Psoas muscle (tissue), 7 donors: ENCODE measurements at regions not wholly inside any gene's neighbourhood (a gene's known extent, or its start where the extent isn't known, plus 50 kb on each side); places are given as distances from the start of the nearest gene placed in this dataset.
"Not testable (repeated sequence)": the region's sequence is repeated elsewhere in the genome, so short reads cannot be mapped to it uniquely, and the experiment has no call there.

ENCODE experiments used
- ATAC-seq, 4 donors: fragments of 200-7000 bp; cut with Tn5 transposase; one replicate each; pipeline ENCODE4 v1.9.1; 2020; ENCODE audit warnings: moderate library complexity in 3 of 4, mild to moderate bottlenecking in 2 of 4
- DNase-seq, 2 donors: peaks; one replicate each; pipeline ENCODE4 v3.0.0-alpha.2; 2020
- H3K27ac ChIP-seq: fragments of 200-600 bp; one replicate; pipeline ENCODE4 v1.8.0; 2022
- H3K27me3 ChIP-seq, 3 donors: fragments of 200-600 bp in 1 of 3; one replicate each; pipeline versions ENCODE4 v1.6.1 to v1.8.0; 2013 to 2022; ENCODE audit warnings: low read length in 2 of 3, mild to moderate bottlenecking in 2 of 3, moderate library complexity in 1 of 3; ENCODE audit not compliant: insufficient read depth in 3 of 3
- H3K36me3 ChIP-seq, 2 donors: fragments of 200-600 bp in 1 of 2; one replicate each; pipeline versions ENCODE4 v1.6.1 to v1.8.0; 2013 to 2022; ENCODE audit warnings: low read depth in 1 of 2, mild to moderate bottlenecking in 1 of 2, moderate library complexity in 1 of 2; ENCODE audit not compliant: insufficient read depth in 1 of 2
- H3K4me1 ChIP-seq: fragments of 200-600 bp; one replicate; pipeline ENCODE4 v1.8.0; 2022
- H3K4me3 ChIP-seq: fragments of 200-600 bp; one replicate; pipeline ENCODE4 v1.8.0; 2022; ENCODE audit warnings: mild to moderate bottlenecking
- H3K9me3 ChIP-seq: fragments of 200-600 bp; one replicate; pipeline ENCODE4 v1.8.0; 2022
- WGBS, 3 donors: extraction: QIAGEN DNeasy Blood & Tissue Kit; methylation state at CpG; one replicate each; pipeline versions ENCODE4 v1.1.6 to v1.1.7; 2013; 5-methylcytosine and 5-hydroxymethylcytosine counted together
- intact Hi-C, 2 donors: fragments of 100-400 bp; cut with DNase I; formaldehyde crosslinking; loops; one replicate each; pipeline versions ENCODE4 v1.11.0 to v1.14.2; 2022
- donor health status: healthy with polysubstance abuse.
- donor health status: DM: no; HTN: no; CAD: no; lungs with moderate emphysema.
- donor health status: Bipolar disorder and iron deficiency.
- donor health status: healthy.
- donor health status: DM: yes; HTN: yes; CAD: no.
- donor health status: DM: no; HTN: no; CAD: no.
- donor health status: DM: yes; HTN: yes; CAD: no.

DNA sequence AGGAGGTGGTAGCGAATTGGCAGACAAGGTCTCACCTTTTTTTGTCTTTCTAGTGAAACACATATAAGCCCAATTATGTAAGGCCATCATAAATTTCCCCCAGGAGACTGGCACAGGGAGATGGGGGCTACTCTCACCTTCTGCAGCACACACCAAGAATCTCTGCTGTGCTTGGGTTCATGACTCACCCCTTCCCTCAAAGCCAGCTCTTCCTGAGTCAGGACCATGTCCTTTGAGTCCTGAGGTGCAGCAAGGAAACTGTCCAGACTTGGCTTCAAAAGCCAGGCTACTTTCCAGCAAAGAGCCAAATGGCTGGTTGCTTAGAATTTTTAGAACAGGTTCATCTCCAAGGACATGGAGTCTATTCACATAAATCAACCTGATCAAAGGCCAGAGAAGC, 368.7 kb downstream of the BCL2L11 start:
- DNase-seq, H3K9me3 ChIP-seq, H3K4me1 ChIP-seq, ATAC-seq, intact Hi-C loops, H3K27ac ChIP-seq, H3K36me3 ChIP-seq, H3K27me3 ChIP-seq, H3K4me3 ChIP-seq: not testable (repeated sequence)
- WGBS, 3 donors: no CpG with 5 or more reads among the region's 1 CpG

DNA sequence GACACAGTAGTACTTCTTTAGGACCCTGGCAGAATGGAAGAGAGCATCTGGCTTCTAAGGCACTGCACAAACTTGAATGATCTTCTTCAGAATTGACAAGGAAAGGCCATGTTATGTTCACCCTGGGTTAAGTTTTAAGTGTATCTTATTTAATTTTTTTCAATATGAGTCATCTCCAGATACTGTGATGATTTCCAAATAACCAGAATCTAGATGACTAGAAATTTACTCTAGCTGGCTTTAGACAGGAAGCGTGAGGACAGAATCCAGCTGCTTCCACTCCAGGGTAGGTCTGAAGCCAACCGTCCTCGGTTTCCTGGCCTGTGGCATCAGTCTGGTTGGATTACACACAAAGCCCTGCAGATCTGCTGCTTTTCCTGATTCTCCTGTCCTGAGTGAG, 370.5 kb downstream of the BCL2L11 start:
- H3K27ac ChIP-seq, H3K9me3 ChIP-seq, H3K36me3 ChIP-seq, H3K27me3 ChIP-seq, intact Hi-C loops, DNase-seq, H3K4me1 ChIP-seq, H3K4me3 ChIP-seq: not testable (repeated sequence)
- no CpG with 5 or more reads among the region's 3 CpGs for WGBS, 3 donors
- peak in 1 of 4 donors; percentile 25 for ATAC-seq

DNA sequence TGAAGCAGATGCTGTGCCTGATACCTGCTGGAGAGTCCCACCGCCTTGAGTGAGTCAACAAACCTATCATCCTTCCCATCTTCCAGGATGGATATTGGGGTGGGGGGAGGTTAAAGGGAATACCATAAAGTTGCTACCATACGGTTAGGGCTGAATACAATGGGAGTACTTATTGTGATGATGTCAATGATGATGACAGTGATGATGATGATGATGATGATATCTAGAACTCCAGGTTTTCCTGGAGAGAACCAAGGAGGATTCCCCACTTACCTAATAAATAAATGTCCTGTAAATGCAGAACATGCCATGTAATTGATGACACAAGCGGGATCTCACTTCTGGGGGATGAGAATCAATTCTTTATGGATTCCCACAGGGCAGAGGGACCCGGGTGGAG, 370.9 kb downstream of the BCL2L11 start:
- intact Hi-C loops, H3K9me3 ChIP-seq, H3K4me1 ChIP-seq, ATAC-seq, DNase-seq, H3K27me3 ChIP-seq, H3K4me3 ChIP-seq, H3K36me3 ChIP-seq, H3K27ac ChIP-seq: not testable (repeated sequence)
- WGBS, 3 donors: 42 to 79% (median 73%) methylated on average over 2 to 3 of the region's 4 CpGs

DNA sequence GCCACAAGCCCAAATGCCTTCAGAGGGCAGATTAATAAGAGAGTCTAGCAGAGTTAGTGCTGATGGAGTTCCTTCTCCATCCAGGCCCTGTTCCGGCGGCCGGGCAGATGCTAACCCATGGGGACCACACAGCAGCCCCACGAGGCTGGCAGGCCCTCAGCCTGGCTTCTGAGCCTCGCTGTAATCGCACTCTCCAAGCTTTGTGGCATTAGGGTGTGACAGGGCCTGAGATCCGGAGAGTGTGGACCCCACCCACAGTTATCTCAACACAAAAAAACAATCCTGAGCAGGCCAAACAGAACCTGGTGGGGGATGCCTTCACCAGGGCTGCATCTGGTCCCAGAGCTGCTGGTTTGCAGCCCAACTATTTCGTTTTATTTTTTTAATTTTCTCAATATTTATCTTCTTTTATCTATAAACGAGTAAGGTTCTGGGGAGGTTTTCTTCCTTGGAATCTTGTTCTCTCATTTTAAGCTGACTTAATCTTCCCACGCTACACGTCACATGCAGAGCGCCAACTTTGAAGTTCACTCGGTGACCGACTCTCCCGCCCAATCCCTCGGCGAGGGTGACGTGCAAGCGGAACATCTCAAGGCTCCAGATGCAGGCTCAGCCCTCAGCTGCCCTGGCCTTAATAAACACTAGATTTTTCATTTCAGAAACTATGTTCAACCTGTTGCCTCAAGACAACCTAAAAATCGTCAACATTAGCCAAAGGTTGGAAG, 372.4 kb downstream of the BCL2L11 start:
- Histone ChIP-seq H3K4me3 (peak overlapping the region; percentile 59), H3K27ac (peak overlapping the region; percentile 46)
- ATAC-seq: peak in 1 of 4 donors; percentile 52
- H3K27me3 ChIP-seq, H3K4me1 ChIP-seq, DNase-seq, H3K9me3 ChIP-seq, H3K36me3 ChIP-seq, intact Hi-C loops: not testable (repeated sequence)
- WGBS, 3 donors: 38 to 48% (median 40%) methylated on average over 3 to 6 of the region's 20 CpGs

DNA sequence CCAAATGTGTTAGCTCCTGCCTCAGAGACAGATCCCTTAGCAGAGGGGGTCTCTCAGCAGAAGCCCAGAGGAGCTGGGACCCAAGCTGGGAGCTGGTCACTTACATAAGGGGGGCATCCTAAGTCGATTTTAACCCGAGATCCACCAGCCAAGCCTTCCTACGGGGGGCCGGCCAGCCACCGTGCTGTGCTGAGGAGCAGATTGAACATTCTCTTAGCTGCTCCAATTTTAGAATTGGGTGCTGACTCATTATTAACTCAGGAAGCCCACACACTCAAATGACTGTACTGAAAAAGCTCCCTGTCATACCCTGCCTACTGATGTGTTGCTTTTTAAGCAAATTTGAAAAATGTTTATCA, 373.0 kb downstream of the BCL2L11 start:
- intact Hi-C loops, H3K27me3 ChIP-seq, DNase-seq, H3K36me3 ChIP-seq, H3K9me3 ChIP-seq, H3K4me1 ChIP-seq: not testable (repeated sequence)
- H3K27ac ChIP-seq: peak overlapping the region; percentile 46
- ATAC-seq: peak; percentile 42 to 63 (median 51)
- 12 to 21% (median 13%) methylated on average over 5 of the region's 5 CpGs for WGBS, 3 donors
- H3K4me3 ChIP-seq: peak overlapping the region; percentile 59

DNA sequence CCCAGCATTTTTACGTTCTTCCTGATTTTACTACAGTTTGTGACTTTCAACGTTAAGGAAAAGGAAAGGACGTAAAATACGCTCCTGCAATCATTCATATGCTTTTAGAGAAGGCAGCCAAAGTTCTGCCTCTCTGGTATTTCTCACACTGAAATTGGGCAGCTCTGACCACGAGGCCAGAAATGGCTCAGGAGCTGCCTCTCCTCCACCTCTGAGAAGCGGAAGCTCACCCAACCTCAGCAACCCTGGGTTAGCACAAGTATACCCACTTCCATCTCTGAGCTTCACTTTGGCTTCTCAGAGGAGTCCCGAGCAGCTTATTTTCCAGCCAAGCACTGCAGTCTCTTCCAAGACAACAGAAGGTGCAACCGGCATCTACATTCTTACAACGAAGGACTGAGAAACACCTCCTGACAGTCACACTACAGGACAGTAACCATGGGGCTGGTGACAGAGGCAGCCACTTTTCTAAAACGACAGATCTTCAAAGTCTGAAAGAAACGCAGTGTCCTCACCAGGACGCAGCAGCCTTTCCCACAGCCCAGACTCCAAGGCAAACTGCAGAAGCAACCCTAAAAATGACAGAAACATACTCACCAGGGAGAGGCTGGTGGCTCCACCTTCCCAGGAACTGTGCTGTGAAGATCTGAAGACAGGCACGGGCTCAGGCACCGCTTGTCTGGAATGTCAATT, 373.7 kb downstream of the BCL2L11 start:
- 7 to 11% (median 9%) methylated on average over 5 to 9 of the region's 14 CpGs for WGBS, 3 donors
- H3K36me3 ChIP-seq, H3K4me1 ChIP-seq, H3K27me3 ChIP-seq, DNase-seq, H3K9me3 ChIP-seq, intact Hi-C loops: not testable (repeated sequence)
- ATAC-seq: peak; percentile 44 to 56 (median 52)
- H3K27ac ChIP-seq: peak overlapping the region; percentile 46
- peak overlapping the region; percentile 59 for H3K4me3 ChIP-seq

DNA sequence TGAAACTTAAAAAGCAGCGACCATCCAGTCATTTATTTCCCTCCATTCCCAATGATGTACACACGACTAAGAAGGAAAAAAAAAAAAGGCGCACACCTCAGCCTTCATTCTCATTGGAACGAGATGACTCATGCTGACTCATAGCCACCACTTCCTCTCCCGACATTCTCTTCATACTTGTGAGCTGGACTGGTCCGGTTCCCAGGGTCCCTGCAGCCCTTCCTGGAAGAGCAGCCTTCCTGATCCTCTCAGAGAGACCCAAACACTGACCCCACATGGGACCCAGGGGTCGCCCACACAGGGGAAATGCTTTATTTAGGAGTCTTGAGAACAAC, 374.2 kb downstream of the BCL2L11 start:
- intact Hi-C loops, DNase-seq, H3K27me3 ChIP-seq, H3K36me3 ChIP-seq, H3K4me1 ChIP-seq, H3K9me3 ChIP-seq: not testable (repeated sequence)
- ATAC-seq: peak; percentile 84 to 88 (median 87)
- Histone ChIP-seq H3K27ac (peak overlapping the region; percentile 46), H3K4me3 (peak overlapping the region; percentile 59)
- WGBS, 3 donors: 0% methylated on average over 2 of the region's 7 CpGs; no CpG with 5 or more reads in 2 of the 3 donors

DNA sequence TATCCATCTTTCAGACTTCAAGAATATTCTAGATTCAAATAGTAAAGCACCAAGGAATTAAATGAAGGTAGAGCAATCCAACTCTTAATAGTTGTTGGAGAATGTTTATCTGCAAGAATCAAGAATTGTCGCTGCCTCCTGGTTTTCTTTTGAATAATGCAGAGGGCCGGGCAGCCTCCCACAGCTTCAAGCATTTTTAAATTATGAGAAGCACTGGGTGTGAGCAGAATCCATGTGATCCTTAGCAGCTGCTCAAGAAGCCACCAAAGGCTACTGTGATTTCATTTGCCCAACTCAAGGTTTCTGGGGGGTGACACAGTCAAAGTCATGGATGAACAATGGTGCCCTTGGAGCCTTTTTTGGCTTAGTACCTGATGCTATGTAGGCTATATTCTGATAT, 374.9 kb downstream of the BCL2L11 start:
- H3K27me3 ChIP-seq, H3K4me1 ChIP-seq, H3K36me3 ChIP-seq, DNase-seq, intact Hi-C loops, H3K4me3 ChIP-seq, H3K9me3 ChIP-seq, ATAC-seq: not testable (repeated sequence)
- 54 to 66% (median 61%) methylated on average over 2 of the region's 2 CpGs for WGBS, 3 donors
- peak overlapping the region; percentile 46 for H3K27ac ChIP-seq

DNA sequence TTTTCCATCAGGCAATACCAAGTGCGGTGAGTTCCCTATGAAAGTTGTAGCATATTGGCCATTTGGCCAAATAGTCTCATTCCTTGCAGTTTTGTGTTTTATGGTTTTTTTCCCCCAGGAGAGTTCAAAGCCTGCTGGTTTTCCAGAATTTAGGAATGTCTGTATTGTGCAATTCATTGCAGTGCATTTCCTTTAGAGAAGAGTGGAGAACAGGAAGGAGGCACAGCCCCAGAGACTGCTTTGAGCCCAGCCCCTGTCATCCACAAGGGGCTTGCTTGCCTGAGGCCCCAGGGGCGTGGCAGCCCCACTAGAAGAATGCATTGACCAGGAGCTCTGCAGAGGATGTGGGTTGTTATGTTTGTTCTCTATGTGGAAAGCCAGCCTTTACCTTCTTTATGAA, 375.5 kb downstream of the BCL2L11 start:
- intact Hi-C loops, H3K9me3 ChIP-seq, H3K36me3 ChIP-seq, H3K4me3 ChIP-seq, H3K4me1 ChIP-seq, H3K27me3 ChIP-seq: not testable (repeated sequence)
- WGBS, 3 donors: 74 to 81% (median 79%) methylated on average over 2 of the region's 2 CpGs
- peak overlapping the region; percentile 46 for H3K27ac ChIP-seq
- ATAC-seq: peak in 1 of 4 donors; percentile 35
- peak in 1 of 2 donors; percentile 36 for DNase-seq

DNA sequence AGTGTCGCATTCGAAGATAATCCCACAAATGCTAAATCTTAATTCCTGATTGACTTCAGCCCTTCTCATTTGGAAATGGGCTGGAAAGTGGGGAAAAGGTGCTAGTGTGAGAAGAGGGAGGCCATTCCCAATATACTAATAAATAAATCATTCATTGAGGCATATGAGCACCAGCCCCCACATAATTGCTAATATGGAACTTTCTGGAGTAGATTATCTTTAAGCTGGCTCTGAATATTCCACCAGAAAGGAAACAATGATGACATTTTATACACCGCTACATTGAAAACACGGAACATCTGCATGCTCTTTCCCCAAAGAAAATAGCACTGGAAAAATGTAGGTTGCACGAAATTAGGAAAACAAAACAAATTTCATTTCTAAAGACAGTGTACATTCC, 376.1 kb downstream of the BCL2L11 start:
- H3K27ac ChIP-seq: not testable (repeated sequence)

DNA sequence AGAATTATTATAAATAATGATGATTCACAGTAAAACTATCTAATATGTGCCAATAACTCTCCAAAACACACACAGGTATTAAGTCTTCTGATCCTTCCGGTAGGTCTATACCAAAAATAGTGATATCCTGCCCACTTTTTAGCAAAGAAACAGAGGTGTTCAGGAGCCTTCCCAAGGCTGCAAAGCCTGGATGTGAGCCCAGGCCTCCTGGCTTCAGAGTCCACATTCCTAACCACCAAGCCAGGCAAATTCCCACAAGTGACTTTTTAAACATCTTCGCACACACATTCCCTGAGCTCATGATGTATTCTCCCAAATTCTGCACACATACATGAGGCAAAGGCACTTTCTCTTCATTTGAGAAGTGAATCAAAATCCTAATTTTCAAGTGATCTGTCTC, 376.6 kb downstream of the BCL2L11 start:
- H3K4me1 ChIP-seq, intact Hi-C loops, ATAC-seq, H3K36me3 ChIP-seq, H3K27ac ChIP-seq, H3K4me3 ChIP-seq, H3K9me3 ChIP-seq, H3K27me3 ChIP-seq, DNase-seq: not testable (repeated sequence)
- WGBS, 3 donors: 62 to 72% (median 63%) methylated on average over 2 of the region's 2 CpGs

More for the DNA sequence above, 376.1 kb downstream of the BCL2L11 start:
- DNase-seq, H3K9me3 ChIP-seq, H3K4me3 ChIP-seq, intact Hi-C loops, H3K27me3 ChIP-seq, ATAC-seq, H3K36me3 ChIP-seq, H3K4me1 ChIP-seq: not testable (repeated sequence)
- WGBS, 3 donors: 77 to 88% (median 82%) methylated on average over 4 of the region's 5 CpGs
